ENCODE measurements at regions not wholly inside any gene's neighbourhood (a gene's known extent, or its start where the extent isn't known, plus 50 kb on each side); places are given as distances from the start of the nearest gene placed in this dataset.

- no peak for TF ChIP-seq CTCF (conservative IDR thresholded peaks at IDR 0.05; ENCODE audit: low read depth, low read length)
- no peak for TF ChIP-seq RAD21 (IDR thresholded peaks at IDR 0.05; ENCODE audit: low read length)
- 0 out of 2 replicates have a peak, but pooled peaks have one; percentile 16 for TF ChIP-seq MAFK (IDR thresholded peaks at IDR 0.05; ENCODE audit: low read depth, low read length)
- TF ChIP-seq POLR2A (IDR thresholded peaks at IDR 0.05; ENCODE audit: low read depth, low read length): no peak
- TF ChIP-seq FOS (IDR thresholded peaks at IDR 0.05; ENCODE audit: low read depth, low read length): no peak
- TF ChIP-seq CEBPB (IDR thresholded peaks at IDR 0.05; ENCODE audit: low read depth, low read length): no peak
- no peak for TF ChIP-seq MAZ (IDR thresholded peaks at IDR 0.05; ENCODE audit: borderline replicate concordance, low read depth, low read length)
- no peak for TF ChIP-seq ELK1 (IDR thresholded peaks at IDR 0.05; ENCODE audit: borderline replicate concordance, low read depth, low read length)
- TF ChIP-seq RFX5 (IDR thresholded peaks at IDR 0.05; ENCODE audit: low read depth, low read length): no peak
- TF ChIP-seq CHD1 (IDR thresholded peaks at IDR 0.05; ENCODE audit: low read depth, low read length): no peak
- TF ChIP-seq SMC3 (IDR thresholded peaks at IDR 0.05; ENCODE audit: low read depth, low read length): no peak
- no peak for TF ChIP-seq BHLHE40 (IDR thresholded peaks at IDR 0.05; ENCODE audit: low read depth, low read length)
These were observed 277.0 kb downstream of the ZEB1 start for GRCh38 chr10:31595992-31596391.
